HCT116 (cell line): ENCODE measurements at regions not wholly inside any gene's neighbourhood (a gene's known extent, or its start where the extent isn't known, plus 50 kb on each side); places are given as distances from the start of the nearest gene placed in this dataset.

ENCODE experiments used
- ATAC-seq: fragments of 200-7000 bp; cut with Tn5 transposase; 2 replicates; pipeline ENCODE4 v1.9.1; 2020; ENCODE audit warnings: mild to moderate bottlenecking, moderate library complexity
- BruUV-seq: library from RNA; stranded (reverse); fragments of 400-500 nt; replicated peaks from 2 replicates; lab custom pipeline; 2021; lab: Mats Ljungman, UMichigan
- CTCF ChIA-PET: fragments of 300-600 bp; sonication (Branson Sonifier 250); formaldehyde crosslinking; loops from one replicate; lab custom pipeline; 2021; ENCODE audit warnings: antibody characterized with exemption; lab: Charles Lee
- POLR2A ChIA-PET: fragments of 300-600, 350-600 bp; sonication (Branson Sonifier 250); formaldehyde crosslinking; loops from one replicate; lab custom pipeline; 2021; ENCODE audit warnings: antibody characterized with exemption; lab: Charles Lee
- RAD21 ChIA-PET, 2 experiments: fragments of 300-600 bp; sonication (Branson Sonifier 250); formaldehyde crosslinking; loops; one replicate each; lab custom pipeline; 2023; ENCODE audit warnings: low total read pairs in 2 of 2; ENCODE audit not compliant: uncharacterized antibody in 2 of 2, unreplicated experiment in 2 of 2, low non-redundant PET in 1 of 2; lab: Charles Lee
- DNase-seq: peaks from one replicate; pipeline ENCODE4 v3.0.0-alpha.2; 2010; ENCODE audit warnings: low read depth, low spot score
- H2AFZ ChIP-seq: fragments of 200-600 bp; shearing (Covaris generic), sonication (generic); 2 replicates; pipeline ENCODE4 v1.6.1; 2017; ENCODE audit warnings: low read depth, mixed run types, mixed read lengths, antibody characterized with exemption, low read length; ENCODE audit not compliant: poor library complexity, severe bottlenecking
- H3K27ac ChIP-seq: 2 replicates; pipeline ENCODE4 v1.5.1; 2012; ENCODE audit warnings: low read depth, low read length
- H3K27me3 ChIP-seq: fragments of 200-600 bp; sonication (generic); 2 replicates; pipeline ENCODE4 v1.6.1; 2016; ENCODE audit warnings: mixed run types, low read length, mixed read lengths; ENCODE audit not compliant: insufficient read depth
- H3K36me3 ChIP-seq, 2 experiments: fragments of 200-500 bp in 1 of 2; fragments of 200-600 bp in 1 of 2; sonication (Bioruptor generic) in 1 of 2; sonication (generic) in 1 of 2; 2 replicates each; pipeline versions ENCODE4 v1.5.1 to v1.6.1; 2014 to 2016; ENCODE audit warnings: low read length in 2 of 2, inconsistent platforms in 1 of 2, mixed read lengths in 1 of 2, mixed run types in 1 of 2; ENCODE audit not compliant: insufficient read depth in 2 of 2, control insufficient read depth in 1 of 2
- H3K4me1 ChIP-seq, 2 experiments: fragments of 200-600 bp in 1 of 2; sonication (generic) in 1 of 2; 2 replicates each; pipeline versions ENCODE4 v1.5.1 to v1.6.1; 2012 to 2017; ENCODE audit warnings: low read length in 2 of 2, inconsistent platforms in 1 of 2, mild to moderate bottlenecking in 1 of 2, mixed read lengths in 1 of 2, mixed run types in 1 of 2, moderate library complexity in 1 of 2; ENCODE audit not compliant: insufficient read depth in 2 of 2, control insufficient read depth in 1 of 2
- H3K4me2 ChIP-seq: fragments of 200-600 bp; sonication (generic); 2 replicates; pipeline ENCODE4 v1.6.1; 2017; ENCODE audit warnings: mixed run types, low read length, mixed read lengths
- H3K4me3 ChIP-seq, 2 experiments: fragments of 200-600 bp in 1 of 2; sonication (generic) in 1 of 2; replicated peaks in 1 of 2; 2 replicates each; pipeline ENCODE4 v1.5.1; 2011 to 2016; ENCODE audit warnings: low read length in 2 of 2, control low read depth in 1 of 2, low read depth in 1 of 2, mild to moderate bottlenecking in 1 of 2, mixed read lengths in 1 of 2, mixed run types in 1 of 2
- H3K79me2 ChIP-seq: fragments of 200-600 bp; sonication (generic); 2 replicates; pipeline ENCODE4 v1.6.1; 2017; ENCODE audit warnings: mild to moderate bottlenecking, mixed run types, low read length, moderate library complexity, mixed read lengths; ENCODE audit not compliant: insufficient read depth
- H3K9ac ChIP-seq: fragments of 200-600 bp; sonication (generic); 2 replicates; pipeline ENCODE4 v1.6.1; 2016; ENCODE audit warnings: low read length, mixed read lengths
- H3K9me2 ChIP-seq: fragments of 200-600 bp; sonication (generic), shearing (Covaris generic); 2 replicates; pipeline ENCODE4 v1.6.1; 2017; ENCODE audit warnings: mixed run types, mild to moderate bottlenecking, moderate library complexity; ENCODE audit not compliant: insufficient read depth
- H3K9me3 ChIP-seq, 2 experiments: fragments of 200-500 bp in 1 of 2; fragments of 200-600 bp in 1 of 2; sonication (Bioruptor generic) in 1 of 2; sonication (generic) in 1 of 2; 2 replicates each; pipeline ENCODE4 v1.6.1; 2014 to 2017; ENCODE audit warnings: low read length in 2 of 2, mixed read lengths in 2 of 2, inconsistent platforms in 1 of 2, low read depth in 1 of 2, mild to moderate bottlenecking in 1 of 2, mixed run types in 1 of 2, moderate library complexity in 1 of 2; ENCODE audit not compliant: control insufficient read depth in 1 of 2, insufficient read depth in 1 of 2
- H4K20me1 ChIP-seq: fragments of 200-600 bp; sonication (generic), shearing (Covaris generic); 2 replicates; pipeline ENCODE4 v1.6.1; 2017; ENCODE audit warnings: mixed run types, mild to moderate bottlenecking, moderate library complexity; ENCODE audit not compliant: insufficient read depth
- CEBPB ChIP-seq: IDR thresholded peaks from 2 replicates; pipeline ENCODE4 v1.6.1; 2012; ENCODE audit warnings: low read depth
- EGR1 ChIP-seq: IDR thresholded peaks from 2 replicates; pipeline ENCODE4 v1.6.1; 2012; ENCODE audit warnings: low read depth
- EZH2 ChIP-seq: fragments of 200-600 bp; sonication (generic); IDR thresholded peaks from 2 replicates; pipeline ENCODE4 v1.6.1; 2017; ENCODE audit warnings: antibody characterized with exemption, mixed run types
- RAD21 ChIP-seq: IDR thresholded peaks from 2 replicates; pipeline ENCODE4 v1.6.1; 2012; ENCODE audit warnings: low read depth, mild to moderate bottlenecking
- SRF ChIP-seq: IDR thresholded peaks from 2 replicates; pipeline ENCODE4 v1.6.1; 2012; ENCODE audit warnings: low read depth
- TCF7L2 ChIP-seq: IDR thresholded peaks from 2 replicates; pipeline ENCODE4 v1.7.0; 2011; ENCODE audit warnings: borderline replicate concordance, inconsistent platforms; ENCODE audit not compliant: insufficient read depth, insufficient read length; ENCODE audit errors: extremely low read depth
- YY1 ChIP-seq: IDR thresholded peaks from 2 replicates; pipeline ENCODE4 v1.6.1; 2011; ENCODE audit warnings: low read length, low read depth, moderate library complexity, mild to moderate bottlenecking; ENCODE audit not compliant: insufficient replicate concordance; ENCODE audit errors: extremely low read depth
- ZBTB33 ChIP-seq: IDR thresholded peaks from 2 replicates; pipeline ENCODE4 v1.6.1; 2011; ENCODE audit warnings: mild to moderate bottlenecking, low read length, moderate library complexity; ENCODE audit not compliant: insufficient replicate concordance; ENCODE audit errors: extremely low read depth
- ZFX ChIP-seq: fragments of 450-650 bp; IDR thresholded peaks from 2 replicates; pipeline ENCODE4 v1.6.1; 2017
- intact Hi-C: fragments of 100-400 bp; cut with micrococcal nuclease; formaldehyde crosslinking; loops from 2 replicates; pipeline ENCODE4 v1.10.0; 2022

- H3K27me3 ChIP-seq, result no peaks in the 10 kb centered on the region
- no peak for TF ChIP-seq ZBTB33
- TF ChIP-seq EGR1, result no peak
- TF ChIP-seq SRF, result no peak
- no peak for TF ChIP-seq EZH2
- no peak for TF ChIP-seq ZFX
- TF ChIP-seq RAD21, result no peak
- no peaks in the 10 kb centered on the region for H3K79me2 ChIP-seq
- no peaks in the 10 kb centered on the region for H3K9me2 ChIP-seq
- H3K9ac ChIP-seq, result no peak overlapping the region
- H3K4me3 ChIP-seq, result no peak overlapping the region
- ChIA-PET CTCF (no interaction called here), RAD21 (no interaction called here), POLR2A (no interaction called here)
- no peaks in the 10 kb centered on the region for H3K9me3 ChIP-seq
- intact Hi-C loops, result no loop called here
- no TSS peak for BruUV-seq
- no peak for DNase-seq
- no peaks in the 10 kb centered on the region for H3K4me1 ChIP-seq
- H3K36me3 ChIP-seq, result no peaks in the 10 kb centered on the region
- no peaks in the 10 kb centered on the region for H4K20me1 ChIP-seq
- no peak overlapping the region for H3K4me2 ChIP-seq
- H3K27ac ChIP-seq, result no peak overlapping the region
- H2AFZ ChIP-seq, result no peak overlapping the region
- no peak for ATAC-seq
Observed at GRCh38 chr9:684054-684890, 157.2 kb upstream of the DMRT1 start.

- BruUV-seq, result no TSS peak
- no peaks in the 10 kb centered on the region for H3K9me2 ChIP-seq
- ChIA-PET POLR2A (no interaction called here), RAD21 (no interaction called here), CTCF (no interaction called here)
- no peaks in the 10 kb centered on the region for H4K20me1 ChIP-seq
- ATAC-seq (no peak), DNase-seq (no peak)
- H3K4me1 ChIP-seq, result no peaks in the 10 kb centered on the region
- no peak for TF ChIP-seq YY1
- no peak for TF ChIP-seq TCF7L2
- TF ChIP-seq CEBPB, result no peak
- no peak for TF ChIP-seq EZH2
- no peaks in the 10 kb centered on the region for H3K9me3 ChIP-seq
- no peaks in the 10 kb centered on the region for H3K36me3 ChIP-seq
- no peak overlapping the region for H3K4me3 ChIP-seq
- no peaks in the 10 kb centered on the region for H3K79me2 ChIP-seq
- no peak overlapping the region for H3K4me2 ChIP-seq
- H3K27ac ChIP-seq, result no peak overlapping the region
- H2AFZ ChIP-seq, result no peak overlapping the region
- H3K27me3 ChIP-seq, result no peaks in the 10 kb centered on the region
- H3K9ac ChIP-seq, result no peak overlapping the region
- intact Hi-C loops, result no loop called here
Observed at GRCh38 chr9:684941-685340, 156.6 kb upstream of the DMRT1 start.
